NOMO-1 (cell line): ENCODE measurements at regions not wholly inside any gene's neighbourhood (a gene's known extent, or its start where the extent isn't known, plus 50 kb on each side); places are given as distances from the start of the nearest gene placed in this dataset.
"Not testable (repeated sequence)": the region's sequence is repeated elsewhere in the genome, so short reads cannot be mapped to it uniquely, and the experiment has no call there.

ENCODE experiments used
- DNase-seq, 2 experiments: peaks; one replicate each; lab custom pipeline; 2025; ENCODE audit not compliant: unreplicated experiment in 2 of 2; lab: John Stamatoyannopoulos, UW

GRCh38 chr15:39250001-39250400 is 330.9 kb upstream of the THBS1 start:
- DNase-seq = peak in 1 of 2 experiments; percentile 9

- no peak for DNase-seq
These were observed 330.3 kb upstream of the THBS1 start for GRCh38 chr15:39250460-39251186.

- DNase-seq = no peak
These were observed 329.3 kb upstream of the THBS1 start for GRCh38 chr15:39251413-39252133.

GRCh38 chr15:39252134-39252470 is 328.8 kb upstream of the THBS1 start:
- DNase-seq = no peak

- peak in 1 of 2 experiments; percentile 31 for DNase-seq
These were observed 327.3 kb upstream of the THBS1 start for GRCh38 chr15:39253552-39253951.

- DNase-seq = no peak
These were observed 326.7 kb upstream of the THBS1 start for GRCh38 chr15:39254181-39254580.

- no peak for DNase-seq
These were observed 325.1 kb upstream of the THBS1 start for GRCh38 chr15:39255760-39256159.

- no peak for DNase-seq
These were observed 320.5 kb upstream of the THBS1 start for GRCh38 chr15:39260391-39260790.

- DNase-seq = no peak
These were observed 320.1 kb upstream of the THBS1 start for GRCh38 chr15:39260791-39261190.

GRCh38 chr15:39261397-39262183 is 319.3 kb upstream of the THBS1 start:
- not testable (repeated sequence) for DNase-seq

- DNase-seq = peak; percentile 22 to 73
These were observed 317.7 kb upstream of the THBS1 start for GRCh38 chr15:39262995-39263772.

- DNase-seq = no peak
These were observed 315.6 kb upstream of the THBS1 start for GRCh38 chr15:39265261-39265660.

- DNase-seq = no peak
These were observed 314.0 kb upstream of the THBS1 start for GRCh38 chr15:39266890-39267289.

GRCh38 chr15:39267685-39268084 is 313.2 kb upstream of the THBS1 start:
- DNase-seq = peak in 1 of 2 experiments; percentile 74

- no peak for DNase-seq
These were observed 311.5 kb upstream of the THBS1 start for GRCh38 chr15:39269352-39269751.

- no peak for DNase-seq
These were observed 311.1 kb upstream of the THBS1 start for GRCh38 chr15:39269821-39270220.

GRCh38 chr15:39270221-39270855 is 310.5 kb upstream of the THBS1 start:
- DNase-seq = no peak

- DNase-seq = no peak
These were observed 309.9 kb upstream of the THBS1 start for GRCh38 chr15:39270934-39271333.

- no peak for DNase-seq
These were observed 308.0 kb upstream of the THBS1 start for GRCh38 chr15:39272901-39273300.

GRCh38 chr15:39273717-39274411 is 307.0 kb upstream of the THBS1 start:
- DNase-seq = no peak
